Panc1 (cell line): ENCODE measurements at regions not wholly inside any gene's neighbourhood (a gene's known extent, or its start where the extent isn't known, plus 50 kb on each side); places are given as distances from the start of the nearest gene placed in this dataset.

Source experiments
- ATAC-seq: fragments of 200-7000 bp; cut with Tn5 transposase; 2 replicates; pipeline ENCODE4 v1.9.1; 2020; ENCODE audit warnings: mild to moderate bottlenecking, moderate library complexity
- BruUV-seq: library from RNA; stranded (reverse); fragments of 400-500 nt; replicated peaks from 2 replicates; lab custom pipeline; 2021; lab: Mats Ljungman, UMichigan
- CTCF ChIA-PET: fragments of 300-600 bp; sonication (Branson Sonifier 250); formaldehyde crosslinking; loops from one replicate; lab custom pipeline; 2022; ENCODE audit warnings: antibody characterized with exemption; lab: Charles Lee
- POLR2A ChIA-PET: fragments of 300-600 bp; sonication (Branson Sonifier 250); formaldehyde crosslinking; loops from one replicate; lab custom pipeline; 2022; ENCODE audit warnings: antibody characterized with exemption; lab: Charles Lee
- DNase-seq: peaks from one replicate; pipeline ENCODE4 v3.0.0-alpha.2; 2010; ENCODE audit warnings: low read depth, low spot score
- H3K27ac ChIP-seq: 2 replicates; pipeline ENCODE4 v1.5.1; 2011; ENCODE audit warnings: mild to moderate bottlenecking, low read length, inconsistent platforms
- H3K27me3 ChIP-seq: fragments of 200-500 bp; sonication (Bioruptor generic); 2 replicates; pipeline ENCODE4 v1.6.0; 2014; ENCODE audit warnings: low read length, inconsistent platforms; ENCODE audit not compliant: control insufficient read depth, insufficient read depth
- H3K36me3 ChIP-seq: fragments of 200-500 bp; sonication (Bioruptor generic); 2 replicates; pipeline ENCODE4 v1.5.1; 2014; ENCODE audit warnings: inconsistent platforms, mild to moderate bottlenecking, low read length, moderate library complexity; ENCODE audit not compliant: control insufficient read depth, insufficient read depth
- H3K4me1 ChIP-seq: 2 replicates; pipeline ENCODE4 v1.5.1; 2011; ENCODE audit warnings: inconsistent platforms, mild to moderate bottlenecking, low read length, moderate library complexity; ENCODE audit not compliant: control insufficient read depth, insufficient read depth
- H3K4me3 ChIP-seq, 2 experiments: 2 replicates each; pipeline ENCODE4 v1.5.1; 2011 to 2012; ENCODE audit warnings: low read depth in 2 of 2, low read length in 2 of 2, mild to moderate bottlenecking in 2 of 2, inconsistent platforms in 1 of 2, moderate library complexity in 1 of 2
- H3K9me3 ChIP-seq: fragments of 200-500 bp; sonication (Bioruptor generic); 2 replicates; pipeline ENCODE4 v1.5.1; 2014; ENCODE audit warnings: low read depth, mild to moderate bottlenecking, inconsistent platforms, low read length, moderate library complexity; ENCODE audit not compliant: control insufficient read depth, insufficient read depth
- CTCF ChIP-seq: fragments of 450-650 bp; IDR thresholded peaks from 2 replicates; pipeline ENCODE4 v1.5.1; 2017; ENCODE audit warnings: mild to moderate bottlenecking
- POLR2AphosphoS5 ChIP-seq: IDR thresholded peaks from 2 replicates; pipeline ENCODE4 v1.6.1; 2012; ENCODE audit warnings: mild to moderate bottlenecking, low read depth, low read length, moderate library complexity
- REST ChIP-seq, 2 experiments: IDR thresholded peaks; 2 replicates each; pipeline ENCODE4 v1.6.1; 2011 to 2012; ENCODE audit warnings: low read depth in 2 of 2, control low read depth in 1 of 2, low read length in 1 of 2, mild to moderate bottlenecking in 1 of 2, moderate library complexity in 1 of 2; ENCODE audit not compliant: insufficient read depth in 1 of 2
- SIN3A ChIP-seq: IDR thresholded peaks from 2 replicates; pipeline ENCODE4 v1.6.1; 2012; ENCODE audit warnings: low read depth, mild to moderate bottlenecking, low read length, moderate library complexity, borderline replicate concordance; ENCODE audit not compliant: insufficient read depth
- TCF7L2 ChIP-seq: IDR thresholded peaks from 2 replicates; pipeline ENCODE4 v1.6.1; 2011; ENCODE audit warnings: mild to moderate bottlenecking, low read depth, low read length, inconsistent platforms
- in situ Hi-C: cut with HindIII; loops from 2 replicates; pipeline ENCODE4 v1.10.0; 2016; ENCODE audit warnings: low sequenced_read_pairs, low pct_unique_long_range_greater_than_20kb
- intact Hi-C: fragments of 100-400 bp; cut with micrococcal nuclease; formaldehyde crosslinking; loops from one replicate; pipeline ENCODE4 v1.10.0; 2022; ENCODE audit not compliant: unreplicated experiment

- in situ Hi-C loops (no loop called here), intact Hi-C loops (no loop called here)
- TF ChIP-seq POLR2AphosphoS5 (no peak), SIN3A (no peak), TCF7L2 (no peak), REST (IDR thresholded peaks at IDR 0.05; ENCODE audit: insufficient read depth in 1 of 2, low read depth in 2 of 2, low read length in 1 of 2) (no peak), CTCF (no peak)
- Histone ChIP-seq H3K27me3 (no peaks in the 10 kb centered on the region), H3K4me3 (no peak overlapping the region), H3K9me3 (no peaks in the 10 kb centered on the region), H3K4me1 (no peaks in the 10 kb centered on the region), H3K36me3 (no peaks in the 10 kb centered on the region), H3K27ac (no peak overlapping the region)
- no peak for ATAC-seq
- no TSS peak for BruUV-seq
- no peak for DNase-seq
- CTCF ChIA-PET, result no interaction called here
- POLR2A ChIA-PET, result no interaction called here
Observed at GRCh38 chrX:39012621-39013111, 211.4 kb downstream of the MID1IP1 start.

- in situ Hi-C loops (no loop called here), intact Hi-C loops (no loop called here)
- no peak overlapping the region for H3K27ac ChIP-seq
- BruUV-seq, result no TSS peak
- no peaks in the 10 kb centered on the region for H3K27me3 ChIP-seq
- no peak overlapping the region for H3K4me3 ChIP-seq
- ChIA-PET POLR2A (no interaction called here), CTCF (no interaction called here)
- DNase-seq, result no peak
- H3K9me3 ChIP-seq, result no peaks in the 10 kb centered on the region
- H3K4me1 ChIP-seq, result no peaks in the 10 kb centered on the region
- TF ChIP-seq CTCF (no peak), TCF7L2 (no peak), REST (IDR thresholded peaks at IDR 0.05; ENCODE audit: insufficient read depth in 1 of 2, low read depth in 2 of 2, low read length in 1 of 2) (no peak), POLR2AphosphoS5 (no peak), SIN3A (no peak)
- ATAC-seq, result no peak
- H3K36me3 ChIP-seq, result no peaks in the 10 kb centered on the region
Observed at GRCh38 chrX:39016556-39016955, 215.3 kb downstream of the MID1IP1 start.
